ENCODE measurements at regions not wholly inside any gene's neighbourhood (a gene's known extent, or its start where the extent isn't known, plus 50 kb on each side); places are given as distances from the start of the nearest gene placed in this dataset.

GRCh38 chr11:16587670-16588069, 150.8 kb upstream of the C11orf58 start:
- TF ChIP-seq, protein P1, sequence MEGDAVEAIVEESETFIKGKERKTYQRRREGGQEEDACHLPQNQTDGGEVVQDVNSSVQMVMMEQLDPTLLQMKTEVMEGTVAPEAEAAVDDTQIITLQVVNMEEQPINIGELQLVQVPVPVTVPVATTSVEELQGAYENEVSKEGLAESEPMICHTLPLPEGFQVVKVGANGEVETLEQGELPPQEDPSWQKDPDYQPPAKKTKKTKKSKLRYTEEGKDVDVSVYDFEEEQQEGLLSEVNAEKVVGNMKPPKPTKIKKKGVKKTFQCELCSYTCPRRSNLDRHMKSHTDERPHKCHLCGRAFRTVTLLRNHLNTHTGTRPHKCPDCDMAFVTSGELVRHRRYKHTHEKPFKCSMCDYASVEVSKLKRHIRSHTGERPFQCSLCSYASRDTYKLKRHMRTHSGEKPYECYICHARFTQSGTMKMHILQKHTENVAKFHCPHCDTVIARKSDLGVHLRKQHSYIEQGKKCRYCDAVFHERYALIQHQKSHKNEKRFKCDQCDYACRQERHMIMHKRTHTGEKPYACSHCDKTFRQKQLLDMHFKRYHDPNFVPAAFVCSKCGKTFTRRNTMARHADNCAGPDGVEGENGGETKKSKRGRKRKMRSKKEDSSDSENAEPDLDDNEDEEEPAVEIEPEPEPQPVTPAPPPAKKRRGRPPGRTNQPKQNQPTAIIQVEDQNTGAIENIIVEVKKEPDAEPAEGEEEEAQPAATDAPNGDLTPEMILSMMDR (IDR thresholded peaks at IDR 0.05), result no peak
- TF ChIP-seq KDM1A (IDR thresholded peaks at IDR 0.05; ENCODE audit: low read depth) (no peak), EP300 (IDR thresholded peaks at IDR 0.05) (no peak), POLR2AphosphoS2 (conservative IDR thresholded peaks at IDR 0.05; ENCODE audit: low read length) (no peak), CBX8 (IDR thresholded peaks at IDR 0.05) (no peak), POLR2A (IDR thresholded peaks at IDR 0.05; ENCODE audit: low read length) (no peak), HDAC2 (IDR thresholded peaks at IDR 0.05) (no peak), CHD4 (IDR thresholded peaks at IDR 0.05; ENCODE audit: borderline replicate concordance) (no peak), CEBPB (IDR thresholded peaks at IDR 0.05) (no peak), ZNF302 (CRISPR knock-in tag; IDR thresholded peaks at IDR 0.05) (no peak), RCOR1 (IDR thresholded peaks at IDR 0.05; ENCODE audit: low read depth, low read length) (no peak), REST (IDR thresholded peaks at IDR 0.05) (no peak), JUNB (IDR thresholded peaks at IDR 0.05) (no peak), MAZ (IDR thresholded peaks at IDR 0.05; ENCODE audit: borderline replicate concordance, low read depth, low read length) (no peak)

All from A549 (cell line).